IMR-90 (cell line): ENCODE measurements at regions not wholly inside any gene's neighbourhood (a gene's known extent, or its start where the extent isn't known, plus 50 kb on each side); places are given as distances from the start of the nearest gene placed in this dataset.

Source experiments
- ATAC-seq: fragments of 200-7000 bp; cut with Tn5 transposase; 2 replicates; pipeline ENCODE4 v1.9.1; 2020; ENCODE audit warnings: low read depth, mild to moderate bottlenecking, moderate library complexity
- BruUV-seq: library from RNA; stranded (reverse); fragments of 400-500 nt; replicated peaks from 2 replicates; lab custom pipeline; 2021; lab: Mats Ljungman, UMichigan
- CTCF ChIA-PET: fragments of 300-600 bp; formaldehyde crosslinking; extraction: SDS; loops from one replicate; lab custom pipeline; 2021; ENCODE audit warnings: antibody characterized with exemption; lab: Yijun Ruan, JAX
- POLR2A ChIA-PET: fragments of 300-600 bp; sonication (Branson Sonifier 250); formaldehyde crosslinking; loops from one replicate; lab custom pipeline; 2022; ENCODE audit warnings: antibody characterized with exemption; ENCODE audit not compliant: unreplicated experiment; lab: Charles Lee
- DNase-seq: peaks from one replicate; pipeline ENCODE4 v3.0.0; 2013
- H2AFZ ChIP-seq: replicated peaks from 2 replicates; pipeline ENCODE3; 2013; ENCODE audit warnings: low read length, mild to moderate bottlenecking; ENCODE audit not compliant: poor library complexity
- H2AK5ac ChIP-seq: 2 replicates; pipeline ENCODE4 v1.6.1; 2013; ENCODE audit warnings: low read depth, low read length, inconsistent platforms
- H2AK9ac ChIP-seq: replicated peaks from 2 replicates; pipeline ENCODE3; 2013; ENCODE audit warnings: mild to moderate bottlenecking, low read depth, low read length, moderate library complexity; ENCODE audit not compliant: poor library complexity
- H2BK120ac ChIP-seq: 2 replicates; pipeline ENCODE4 v1.6.1; 2013; ENCODE audit warnings: low read depth, low read length, inconsistent platforms
- H2BK15ac ChIP-seq: 3 replicates; pipeline ENCODE4 v1.6.1; 2013; ENCODE audit warnings: low read depth, low read length, inconsistent platforms
- H2BK20ac ChIP-seq: 2 replicates; pipeline ENCODE4 v1.6.1; 2013; ENCODE audit warnings: low read depth, mild to moderate bottlenecking, inconsistent platforms, low read length, moderate library complexity
- H2BK5ac ChIP-seq: 2 replicates; pipeline ENCODE4 v1.6.1; 2013; ENCODE audit warnings: mild to moderate bottlenecking, low read depth, low read length, inconsistent platforms; ENCODE audit not compliant: poor library complexity, severe bottlenecking
- H3K14ac ChIP-seq: replicated peaks from 2 replicates; pipeline ENCODE4 v1.6.1; 2013; ENCODE audit warnings: low read depth, low read length, inconsistent platforms
- H3K18ac ChIP-seq: 2 replicates; pipeline ENCODE4 v1.6.1; 2013; ENCODE audit warnings: low read depth, low read length, control low read depth
- H3K23ac ChIP-seq: 2 replicates; pipeline ENCODE4 v1.6.1; 2013; ENCODE audit warnings: low read depth, low read length, inconsistent platforms
- H3K27ac ChIP-seq: 2 replicates; pipeline ENCODE4 v1.5.1; 2013; ENCODE audit warnings: mild to moderate bottlenecking, control low read depth, low read length; ENCODE audit not compliant: insufficient read depth
- H3K27me3 ChIP-seq: 2 replicates; pipeline ENCODE4 v1.6.1; 2013; ENCODE audit warnings: low read length; ENCODE audit not compliant: control insufficient read depth, insufficient read depth
- H3K36me3 ChIP-seq: 2 replicates; pipeline ENCODE4 v1.6.1; 2013; ENCODE audit warnings: low read length, mixed read lengths; ENCODE audit not compliant: control insufficient read depth, insufficient read depth
- H3K4ac ChIP-seq: 2 replicates; pipeline ENCODE4 v1.6.1; 2013; ENCODE audit warnings: low read depth, low read length, inconsistent platforms
- H3K4me1 ChIP-seq: 2 replicates; pipeline ENCODE4 v1.6.1; 2013; ENCODE audit warnings: low read length, mixed read lengths; ENCODE audit not compliant: control insufficient read depth, insufficient read depth
- H3K4me2 ChIP-seq: 2 replicates; pipeline ENCODE4 v1.6.1; 2013; ENCODE audit warnings: low read depth, mild to moderate bottlenecking, control low read depth, low read length, moderate library complexity
- H3K4me3 ChIP-seq: 2 replicates; pipeline ENCODE4 v1.5.1; 2013; ENCODE audit warnings: low read depth, mild to moderate bottlenecking, control low read depth, low read length, moderate library complexity; ENCODE audit not compliant: insufficient read depth
- H3K56ac ChIP-seq: 2 replicates; pipeline ENCODE4 v1.6.1; 2013; ENCODE audit warnings: low read length, inconsistent platforms; ENCODE audit not compliant: insufficient read depth; ENCODE audit errors: extremely low read depth
- H3K79me1 ChIP-seq, 2 experiments: 2 replicates each; pipeline ENCODE4 v1.6.1; 2013; ENCODE audit warnings: low read length in 2 of 2, inconsistent platforms in 1 of 2, low read depth in 1 of 2
- H3K9ac ChIP-seq: 2 replicates; pipeline ENCODE4 v1.6.1; 2013; ENCODE audit warnings: low read depth, low read length, control low read depth
- H3K9me1 ChIP-seq: 2 replicates; pipeline ENCODE4 v1.6.1; 2013; ENCODE audit warnings: low read length, inconsistent platforms; ENCODE audit not compliant: insufficient read depth
- H3K9me3 ChIP-seq: 2 replicates; pipeline ENCODE4 v1.6.1; 2013; ENCODE audit warnings: low read length; ENCODE audit not compliant: control insufficient read depth, insufficient read depth
- H4K20me1 ChIP-seq: 2 replicates; pipeline ENCODE4 v1.6.1; 2013; ENCODE audit warnings: low read length, inconsistent platforms; ENCODE audit not compliant: insufficient read depth
- H4K5ac ChIP-seq: 2 replicates; pipeline ENCODE4 v1.6.1; 2013; ENCODE audit warnings: mild to moderate bottlenecking, low read depth, low read length, control low read depth
- H4K8ac ChIP-seq, 2 experiments: 2 replicates each; pipeline ENCODE4 v1.6.1; 2013; ENCODE audit warnings: low read depth in 2 of 2, low read length in 2 of 2, control low read depth in 1 of 2, inconsistent platforms in 1 of 2
- H4K91ac ChIP-seq: 2 replicates; pipeline ENCODE4 v1.6.1; 2013; ENCODE audit warnings: low read depth, low read length, inconsistent platforms; ENCODE audit not compliant: insufficient read depth
- RCOR1 ChIP-seq: IDR thresholded peaks from 2 replicates; pipeline ENCODE4 v1.6.1; 2012; ENCODE audit warnings: mild to moderate bottlenecking, low read length, improper control_type of control experiment; ENCODE audit not compliant: insufficient replicate concordance
- WGBS, 2 experiments: methylation state at CpG; one replicate each; pipeline versions ENCODE4 v1.1.5 to v1.1.7; 2013; ENCODE audit warnings: missing lambda C conversion rate in 2 of 2; ENCODE audit not compliant: insufficient read length in 1 of 2; ENCODE audit errors: extremely low coverage in 2 of 2; 5-methylcytosine and 5-hydroxymethylcytosine counted together
- dilution Hi-C: fragments of 300-500 bp; cut with HindIII; formaldehyde crosslinking; loops from one replicate; pipeline ENCODE4 v1.14.3; 2018; ENCODE audit warnings: low sequenced_read_pairs; ENCODE audit not compliant: unreplicated experiment
- in situ Hi-C: fragments of 300-500 bp; cut with MboI; formaldehyde crosslinking; loops from 3 replicates; pipeline ENCODE4 v1.14.3; 2019; ENCODE audit warnings: low sequenced_read_pairs, inconsistent platforms, mixed read lengths
- intact Hi-C: fragments of 100-400 bp; cut with micrococcal nuclease; formaldehyde crosslinking; loops from 2 replicates; pipeline ENCODE4 v1.10.0; 2022
- TF ChIP-seq, protein P1 (sequence below): fragments of 150-350 bp; IDR thresholded peaks from 2 replicates; pipeline ENCODE4 v1.6.1; 2017; ENCODE audit warnings: mild to moderate bottlenecking, antibody characterized with exemption, low read length, low read depth
- TF ChIP-seq, protein P2 (sequence below): conservative IDR thresholded peaks from 2 replicates; pipeline ENCODE4 v1.5.1; 2012; ENCODE audit warnings: mild to moderate bottlenecking, low read depth, low read length, improper control_type of control experiment

DNA sequence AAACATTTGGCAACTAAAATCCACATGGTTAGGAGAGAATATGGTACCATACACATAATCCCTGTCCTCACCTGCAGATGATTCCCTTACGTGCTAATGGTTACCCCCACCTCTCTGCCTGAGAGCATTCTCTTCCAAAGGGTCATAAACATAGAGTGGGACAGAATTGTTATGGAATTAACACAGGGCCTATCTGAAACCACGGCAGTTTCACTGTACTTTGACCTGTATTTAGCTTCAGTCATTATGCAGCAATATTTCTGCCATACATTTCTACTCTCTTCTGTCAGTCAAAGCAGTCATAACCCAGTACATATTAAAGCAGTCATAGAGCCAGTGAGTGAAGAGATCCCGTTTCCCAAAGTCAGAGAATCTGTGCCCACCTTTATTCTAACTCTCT lies 1128.9 kb upstream of the NXPH2 start:
- CTCF ChIA-PET: no interaction called here
- H3K4ac ChIP-seq: no peak overlapping the region
- dilution Hi-C loops: no loop called here

More for the DNA sequence above, 1128.9 kb upstream of the NXPH2 start:
- no peaks in the 10 kb centered on the region for H3K27me3 ChIP-seq
- H2BK120ac ChIP-seq: no peak overlapping the region
- no peaks in the 10 kb centered on the region for H3K79me1 ChIP-seq
- H2AK5ac ChIP-seq: no peak overlapping the region
- intact Hi-C loops (no loop called here), in situ Hi-C loops (no loop called here)
- no peak overlapping the region for H3K23ac ChIP-seq
- no peak overlapping the region for H3K4me2 ChIP-seq
- no peak overlapping the region; the same call in 1 of the 2 replicates for H3K56ac ChIP-seq
- H3K18ac ChIP-seq: no peak overlapping the region
- H4K8ac ChIP-seq: no peak overlapping the region
- no peak overlapping the region for H2BK20ac ChIP-seq
- no peak overlapping the region for H3K27ac ChIP-seq
- no peak overlapping the region for H4K5ac ChIP-seq
- ATAC-seq (no peak), DNase-seq (no peak)
- no peak overlapping the region for H2BK15ac ChIP-seq
- H3K4me1 ChIP-seq: no peaks in the 10 kb centered on the region
- H4K91ac ChIP-seq: no peak overlapping the region
- POLR2A ChIA-PET: no interaction called here
- H2AK9ac ChIP-seq: no peak overlapping the region
- no peak overlapping the region for H2BK5ac ChIP-seq
- H3K9me1 ChIP-seq: no peaks in the 10 kb centered on the region
- H3K4me3 ChIP-seq: no peak overlapping the region
- 20% methylated on average over 1 of the region's 3 CpGs; no CpG with 5 or more reads in 1 of the 2 experiments for WGBS, 2 experiments
- H2AFZ ChIP-seq: no peak overlapping the region
- no peak overlapping the region for H3K14ac ChIP-seq
- TF ChIP-seq, protein P1, sequence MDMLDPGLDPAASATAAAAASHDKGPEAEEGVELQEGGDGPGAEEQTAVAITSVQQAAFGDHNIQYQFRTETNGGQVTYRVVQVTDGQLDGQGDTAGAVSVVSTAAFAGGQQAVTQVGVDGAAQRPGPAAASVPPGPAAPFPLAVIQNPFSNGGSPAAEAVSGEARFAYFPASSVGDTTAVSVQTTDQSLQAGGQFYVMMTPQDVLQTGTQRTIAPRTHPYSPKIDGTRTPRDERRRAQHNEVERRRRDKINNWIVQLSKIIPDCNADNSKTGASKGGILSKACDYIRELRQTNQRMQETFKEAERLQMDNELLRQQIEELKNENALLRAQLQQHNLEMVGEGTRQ: no peak
- no peak for TF ChIP-seq RCOR1
- TF ChIP-seq, protein P2, sequence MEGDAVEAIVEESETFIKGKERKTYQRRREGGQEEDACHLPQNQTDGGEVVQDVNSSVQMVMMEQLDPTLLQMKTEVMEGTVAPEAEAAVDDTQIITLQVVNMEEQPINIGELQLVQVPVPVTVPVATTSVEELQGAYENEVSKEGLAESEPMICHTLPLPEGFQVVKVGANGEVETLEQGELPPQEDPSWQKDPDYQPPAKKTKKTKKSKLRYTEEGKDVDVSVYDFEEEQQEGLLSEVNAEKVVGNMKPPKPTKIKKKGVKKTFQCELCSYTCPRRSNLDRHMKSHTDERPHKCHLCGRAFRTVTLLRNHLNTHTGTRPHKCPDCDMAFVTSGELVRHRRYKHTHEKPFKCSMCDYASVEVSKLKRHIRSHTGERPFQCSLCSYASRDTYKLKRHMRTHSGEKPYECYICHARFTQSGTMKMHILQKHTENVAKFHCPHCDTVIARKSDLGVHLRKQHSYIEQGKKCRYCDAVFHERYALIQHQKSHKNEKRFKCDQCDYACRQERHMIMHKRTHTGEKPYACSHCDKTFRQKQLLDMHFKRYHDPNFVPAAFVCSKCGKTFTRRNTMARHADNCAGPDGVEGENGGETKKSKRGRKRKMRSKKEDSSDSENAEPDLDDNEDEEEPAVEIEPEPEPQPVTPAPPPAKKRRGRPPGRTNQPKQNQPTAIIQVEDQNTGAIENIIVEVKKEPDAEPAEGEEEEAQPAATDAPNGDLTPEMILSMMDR: no peak
- H3K36me3 ChIP-seq: no peaks in the 10 kb centered on the region
- H3K9me3 ChIP-seq: peaks cover 6% of the 10 kb centered on the region
- no peaks in the 10 kb centered on the region for H4K20me1 ChIP-seq
- BruUV-seq: no TSS peak
- H3K9ac ChIP-seq: no peak overlapping the region
